DOHH2 (cell line): ENCODE measurements at regions not wholly inside any gene's neighbourhood (a gene's known extent, or its start where the extent isn't known, plus 50 kb on each side); places are given as distances from the start of the nearest gene placed in this dataset.

Source experiments
- H3F3A ChIP-seq: fragments of 200-600 bp; sonication (generic), shearing (Covaris generic); 2 replicates; pipeline ENCODE4 v1.6.0; 2016; ENCODE audit warnings: antibody characterized with exemption, mild to moderate bottlenecking; ENCODE audit not compliant: control insufficient read depth, insufficient read depth
- H3K27ac ChIP-seq: fragments of 200-600 bp; sonication (generic); 2 replicates; pipeline ENCODE4 v1.5.1; 2014; ENCODE audit warnings: low read depth, mild to moderate bottlenecking, low read length, moderate library complexity
- H3K27me3 ChIP-seq: fragments of 200-600 bp; sonication (generic); 2 replicates; pipeline ENCODE4 v1.6.1; 2014; ENCODE audit warnings: mild to moderate bottlenecking, low read length, mixed read lengths; ENCODE audit not compliant: control insufficient read depth
- H3K36me3 ChIP-seq: fragments of 200-600 bp; sonication (generic); 2 replicates; pipeline ENCODE4 v1.6.1; 2014; ENCODE audit warnings: mild to moderate bottlenecking, low read length, moderate library complexity, mixed read lengths; ENCODE audit not compliant: control insufficient read depth
- H3K4me1 ChIP-seq: fragments of 200-600 bp; sonication (generic); 2 replicates; pipeline ENCODE4 v1.6.1; 2014; ENCODE audit warnings: mild to moderate bottlenecking, low read length, mixed read lengths; ENCODE audit not compliant: control insufficient read depth
- H3K4me2 ChIP-seq: fragments of 200-600 bp; sonication (generic); 2 replicates; pipeline ENCODE4 v1.6.0; 2014; ENCODE audit warnings: mild to moderate bottlenecking, low read length, moderate library complexity
- H3K4me3 ChIP-seq: fragments of 200-600 bp; sonication (generic); 2 replicates; pipeline ENCODE4 v1.5.1; 2014; ENCODE audit warnings: mild to moderate bottlenecking, low read length, mixed read lengths
- H3K79me2 ChIP-seq: fragments of 200-600 bp; sonication (generic); 2 replicates; pipeline ENCODE4 v1.6.1; 2014; ENCODE audit warnings: mild to moderate bottlenecking, low read length, mixed read lengths; ENCODE audit not compliant: control insufficient read depth
- H3K9me2 ChIP-seq: fragments of 200-600 bp; sonication (generic); replicated peaks from 2 replicates; pipeline ENCODE4 v1.6.1; 2014; ENCODE audit warnings: mild to moderate bottlenecking, low read length, mixed read lengths; ENCODE audit not compliant: control insufficient read depth
- H3K9me3 ChIP-seq: fragments of 200-600 bp; sonication (generic); 2 replicates; pipeline ENCODE4 v1.6.1; 2014; ENCODE audit warnings: antibody characterized with exemption, low read length, mixed read lengths; ENCODE audit not compliant: control insufficient read depth, insufficient read depth
- H4K20me1 ChIP-seq: fragments of 200-600 bp; sonication (generic); 2 replicates; pipeline ENCODE4 v1.6.0; 2014; ENCODE audit warnings: low read depth, mild to moderate bottlenecking, antibody characterized with exemption, low read length, moderate library complexity; ENCODE audit not compliant: control insufficient read depth, insufficient read depth
- CTCF ChIP-seq: fragments of 200-600 bp; sonication (generic); IDR thresholded peaks from one replicate; pipeline ENCODE4 v1.5.1; 2014; ENCODE audit warnings: antibody characterized with exemption, mild to moderate bottlenecking, low read depth, low read length; ENCODE audit not compliant: poor library complexity, severe bottlenecking
- EZH2phosphoT487 ChIP-seq: fragments of 200-600 bp; sonication (generic); IDR thresholded peaks from 2 replicates; pipeline ENCODE4 v1.6.1; 2017; ENCODE audit warnings: borderline replicate concordance, mild to moderate bottlenecking, antibody characterized with exemption, low read length, moderate library complexity, mixed read lengths

GRCh38 chr10:113495553-113495952 lies 57.3 kb upstream of the HABP2 start:
- Histone ChIP-seq H3K36me3 (no peaks in the 10 kb centered on the region), H3K27me3 (no peaks in the 10 kb centered on the region), H3K4me1 (no peaks in the 10 kb centered on the region), H3K4me3 (no peak overlapping the region), H3K9me3 (no peaks in the 10 kb centered on the region), H3K4me2 (no peak overlapping the region), H3F3A (no peaks in the 10 kb centered on the region), H3K9me2 (no peaks in the 10 kb centered on the region), H3K79me2 (no peaks in the 10 kb centered on the region), H4K20me1 (no peaks in the 10 kb centered on the region), H3K27ac (no peak overlapping the region)
- TF ChIP-seq EZH2phosphoT487 (no peak), CTCF (no peak)

GRCh38 chr10:113496111-113497109 lies 56.4 kb upstream of the HABP2 start:
- H3K27ac ChIP-seq, result no peak overlapping the region
- H3K9me3 ChIP-seq, result no peaks in the 10 kb centered on the region
- no peaks in the 10 kb centered on the region for H3F3A ChIP-seq
- TF ChIP-seq CTCF (no peak), EZH2phosphoT487 (no peak)
- no peak overlapping the region for H3K4me2 ChIP-seq
- H3K36me3 ChIP-seq, result no peaks in the 10 kb centered on the region
- H3K4me1 ChIP-seq, result no peaks in the 10 kb centered on the region
- H3K9me2 ChIP-seq, result no peaks in the 10 kb centered on the region
- H3K79me2 ChIP-seq, result no peaks in the 10 kb centered on the region
- no peaks in the 10 kb centered on the region for H3K27me3 ChIP-seq
- no peak overlapping the region for H3K4me3 ChIP-seq
- H4K20me1 ChIP-seq, result no peaks in the 10 kb centered on the region

- Histone ChIP-seq H3K9me3 (no peaks in the 10 kb centered on the region), H3K79me2 (no peaks in the 10 kb centered on the region), H3K4me1 (no peaks in the 10 kb centered on the region), H3K27me3 (no peaks in the 10 kb centered on the region), H3K4me3 (no peak overlapping the region), H3F3A (no peaks in the 10 kb centered on the region), H3K4me2 (no peak overlapping the region), H3K27ac (no peak overlapping the region), H3K36me3 (no peaks in the 10 kb centered on the region), H3K9me2 (no peaks in the 10 kb centered on the region), H4K20me1 (no peaks in the 10 kb centered on the region)
- no peak for TF ChIP-seq EZH2phosphoT487
- TF ChIP-seq CTCF, result no peak
Measured at GRCh38 chr10:113497198-113497597, 55.7 kb upstream of the HABP2 start.
